Endothelial cell of umbilical vein (primary cell): ENCODE measurements at regions not wholly inside any gene's neighbourhood (a gene's known extent, or its start where the extent isn't known, plus 50 kb on each side); places are given as distances from the start of the nearest gene placed in this dataset.

Source experiments
- CTCF ChIP-seq, 2 donors: IDR thresholded peaks; 1 replicate in 1 of 2; 2 replicates in 1 of 2; pipeline ENCODE4 v1.5.1; 2011; ENCODE audit warnings: low read length in 2 of 2, mild to moderate bottlenecking in 2 of 2, moderate library complexity in 2 of 2, control low read depth in 1 of 2, inconsistent platforms in 1 of 2, low read depth in 1 of 2; ENCODE audit not compliant: insufficient read depth in 1 of 2; ENCODE audit errors: extremely low read depth in 1 of 2
- POLR2A ChIP-seq: IDR thresholded peaks from 2 replicates; pipeline ENCODE4 v1.6.1; 2012; ENCODE audit warnings: low read depth, mild to moderate bottlenecking, control low read depth, low read length

- TF ChIP-seq CTCF (IDR thresholded peaks at IDR 0.05; ENCODE audit: extremely low read depth in 1 of 2, insufficient read depth in 1 of 2, low read depth in 1 of 2, low read length in 2 of 2) (no peak), POLR2A (no peak)
Measured at GRCh38 chr15:93520206-93520605, 431.2 kb upstream of the RGMA start.
